HG02678 (cell line): ENCODE measurements at regions not wholly inside any gene's neighbourhood (a gene's known extent, or its start where the extent isn't known, plus 50 kb on each side); places are given as distances from the start of the nearest gene placed in this dataset.
"Not testable (repeated sequence)": the region's sequence is repeated elsewhere in the genome, so short reads cannot be mapped to it uniquely, and the experiment has no call there.

Experiments used
- ATAC-seq: cut with Tn5 transposase; IDR thresholded peaks from one replicate; pipeline ENCODE4 v1.9.1; 2021; ENCODE audit warnings: mild to moderate bottlenecking, moderate library complexity; ENCODE audit not compliant: unreplicated experiment

DNA sequence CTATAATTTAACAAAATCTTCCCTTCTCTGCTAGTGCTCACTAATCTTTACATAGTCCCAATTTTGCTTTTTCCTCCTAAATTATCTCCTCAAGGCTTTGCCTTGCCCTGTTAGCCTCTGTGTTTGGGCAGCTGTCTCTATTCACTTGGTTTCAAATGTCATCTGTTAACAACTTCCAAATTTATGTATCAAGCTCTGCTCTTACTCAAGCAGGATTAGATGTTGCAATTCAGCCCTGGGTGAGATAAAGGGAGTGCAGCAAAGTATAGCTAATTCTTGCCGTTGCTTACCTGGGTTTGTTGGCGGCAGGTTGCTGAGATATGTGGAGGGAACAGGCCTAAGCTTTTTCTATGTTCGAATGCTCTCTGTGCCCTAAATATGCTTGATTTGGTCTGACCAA, 483.8 kb downstream of the DMAC1 start:
- no peak for ATAC-seq

DNA sequence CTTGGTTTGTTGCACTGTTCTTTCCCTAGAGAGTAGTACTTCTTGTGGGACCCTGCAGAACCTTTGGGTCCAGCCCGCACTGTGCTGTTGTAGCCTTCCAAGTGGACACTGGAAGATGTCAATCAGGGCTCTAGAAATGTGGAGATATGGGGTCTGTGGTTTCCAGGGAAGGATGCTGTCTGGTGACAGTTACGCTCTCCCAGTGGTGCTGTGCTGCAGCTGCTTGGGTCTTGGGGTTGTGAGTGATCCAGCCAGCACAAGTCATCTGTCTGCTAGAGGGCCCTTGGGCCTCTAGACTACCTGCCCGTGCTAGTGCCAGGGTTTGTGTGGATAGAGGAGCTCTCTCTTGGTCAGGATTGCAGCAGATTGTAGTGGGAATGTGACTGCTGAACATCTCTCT, 484.5 kb downstream of the DMAC1 start:
- ATAC-seq = no peak

DNA sequence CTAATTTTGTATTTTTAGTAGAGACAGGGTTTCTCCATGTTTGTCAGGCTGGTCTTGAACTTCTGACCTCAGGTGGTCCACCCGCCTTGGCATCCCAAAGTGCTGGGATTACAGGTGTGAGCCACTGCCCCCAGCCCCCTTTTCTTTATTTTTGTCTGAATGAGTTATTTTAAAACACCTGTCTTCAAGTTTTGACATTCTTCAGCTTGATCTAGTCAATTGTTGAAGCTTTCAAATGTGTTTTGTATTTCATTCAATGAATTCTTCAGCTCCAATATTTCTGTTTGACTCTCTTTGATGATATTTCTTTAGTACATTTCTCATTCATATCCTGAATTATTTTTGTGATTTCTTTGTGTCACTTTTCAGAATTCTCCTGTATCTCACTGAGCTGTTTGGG, 486.2 kb downstream of the DMAC1 start:
- ATAC-seq = no peak

- not testable (repeated sequence) for ATAC-seq
Measured at GRCh38 chr9:7309051-7309450, 490.5 kb downstream of the DMAC1 start.

DNA sequence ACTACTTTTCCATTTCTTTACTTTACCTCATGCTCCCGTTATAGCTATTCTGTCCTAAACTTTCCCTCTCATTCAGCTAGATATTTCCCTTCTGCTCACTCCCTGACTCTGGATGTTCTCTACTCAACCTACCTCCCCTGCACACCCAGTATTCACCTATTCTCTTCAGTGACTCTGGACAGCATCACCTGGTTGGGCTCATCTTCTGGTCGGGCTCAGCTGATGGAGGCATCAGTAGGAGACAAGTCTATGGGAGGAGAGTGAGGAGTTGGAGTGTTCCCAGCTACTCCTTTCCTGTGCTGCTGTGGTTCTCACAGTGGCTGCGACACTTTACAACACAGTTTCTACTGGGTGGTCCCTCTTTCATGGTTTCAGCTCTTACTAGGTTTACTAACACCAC, 493.9 kb downstream of the DMAC1 start:
- ATAC-seq = no peak

GRCh38 chr9:7304627-7304995, 495.0 kb downstream of the DMAC1 start:
- ATAC-seq = no peak

DNA sequence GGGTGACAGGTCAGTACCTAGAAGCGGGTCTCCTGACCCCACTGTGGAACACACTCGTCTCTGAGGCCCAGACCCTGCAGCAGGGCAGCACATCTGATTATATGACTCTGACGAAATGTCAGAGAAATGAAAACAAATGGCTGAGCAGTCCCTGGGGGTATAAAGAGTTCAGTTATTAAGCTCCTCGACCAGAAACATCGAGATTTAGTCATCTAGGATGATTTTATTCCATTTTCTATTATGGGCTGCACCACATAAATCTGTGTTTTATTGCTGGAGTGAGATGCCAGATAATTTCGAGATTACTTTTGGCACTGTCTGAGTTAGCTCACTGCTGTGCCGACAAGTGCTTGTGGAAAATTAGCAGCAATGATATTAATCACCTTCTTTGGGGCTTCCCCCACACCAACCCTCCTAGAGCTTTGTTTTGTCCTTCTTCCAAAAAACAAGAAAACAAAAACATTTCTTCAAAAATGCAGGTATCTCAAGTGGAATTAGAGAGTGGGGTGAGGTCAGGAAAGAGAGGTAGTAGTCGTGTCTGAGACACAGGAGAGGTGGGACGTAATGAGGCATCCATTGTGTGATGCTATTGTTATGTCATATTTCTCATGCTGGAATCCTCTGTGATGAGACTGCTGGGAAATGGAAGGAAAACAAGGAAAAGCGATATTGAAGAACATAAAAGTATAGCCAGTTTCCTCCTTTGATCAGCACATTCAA, 495.5 kb downstream of the DMAC1 start:
- ATAC-seq = no peak

- peak; percentile 58 for ATAC-seq
Measured at GRCh38 chr9:7300484-7300883, 499.1 kb downstream of the DMAC1 start.

DNA sequence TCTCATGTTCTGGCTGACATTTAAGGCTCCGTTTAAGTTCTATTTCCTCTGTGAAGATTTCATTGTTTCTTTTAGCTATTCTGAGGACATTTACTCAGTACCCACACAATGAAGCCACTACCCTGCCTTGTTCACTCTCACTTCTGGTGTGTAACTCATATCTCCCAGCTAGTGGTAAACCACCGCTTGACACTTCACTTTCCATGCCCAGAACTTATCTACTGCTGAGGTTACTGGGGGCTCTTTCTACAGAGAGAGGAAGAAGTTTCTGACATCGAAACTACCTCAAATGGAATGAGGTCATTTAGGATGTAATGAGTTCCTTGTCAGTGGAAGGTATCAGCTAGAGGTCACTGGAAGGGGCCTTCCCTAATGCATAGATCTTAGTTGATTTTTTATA, 501.5 kb downstream of the DMAC1 start:
- ATAC-seq = peak; percentile 96

DNA sequence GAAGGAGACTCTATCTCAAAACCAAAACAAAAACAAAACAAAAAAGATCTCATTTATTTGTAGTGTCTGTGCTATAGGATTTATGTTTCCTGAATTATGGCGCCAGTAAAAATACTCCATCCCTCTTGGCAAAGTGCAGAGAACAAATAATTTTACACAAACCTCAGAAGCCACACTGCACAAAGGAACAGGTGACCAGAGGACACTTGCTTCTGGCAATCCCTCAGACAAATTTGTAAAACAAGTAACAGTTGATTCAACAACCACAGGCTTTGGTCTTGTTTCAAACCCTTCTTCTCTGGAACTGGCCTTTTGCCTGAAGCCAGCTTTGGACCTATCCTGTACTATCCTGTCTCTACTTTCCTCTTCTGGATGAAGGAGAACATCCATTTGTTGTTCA, 502.1 kb downstream of the DMAC1 start:
- ATAC-seq = no peak

DNA sequence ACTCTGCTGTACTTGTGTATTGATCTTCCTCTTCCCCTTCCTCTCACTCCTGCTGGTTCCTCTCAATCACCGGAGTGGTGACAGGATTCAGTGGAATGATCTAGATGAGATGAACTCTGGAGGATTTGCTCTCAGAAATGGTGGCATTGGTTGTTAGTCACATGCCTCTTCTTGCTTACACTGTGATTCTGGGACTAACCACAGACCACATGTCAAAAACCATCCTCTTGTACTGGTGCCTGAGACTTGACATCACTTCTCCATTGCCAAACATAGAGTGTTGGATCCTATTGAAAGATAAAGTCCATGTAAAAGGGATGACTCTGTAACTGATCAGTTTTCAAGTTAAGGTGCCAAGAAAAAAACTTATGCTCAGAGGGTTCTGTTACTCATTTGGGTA, 506.5 kb downstream of the DMAC1 start:
- no peak for ATAC-seq

DNA sequence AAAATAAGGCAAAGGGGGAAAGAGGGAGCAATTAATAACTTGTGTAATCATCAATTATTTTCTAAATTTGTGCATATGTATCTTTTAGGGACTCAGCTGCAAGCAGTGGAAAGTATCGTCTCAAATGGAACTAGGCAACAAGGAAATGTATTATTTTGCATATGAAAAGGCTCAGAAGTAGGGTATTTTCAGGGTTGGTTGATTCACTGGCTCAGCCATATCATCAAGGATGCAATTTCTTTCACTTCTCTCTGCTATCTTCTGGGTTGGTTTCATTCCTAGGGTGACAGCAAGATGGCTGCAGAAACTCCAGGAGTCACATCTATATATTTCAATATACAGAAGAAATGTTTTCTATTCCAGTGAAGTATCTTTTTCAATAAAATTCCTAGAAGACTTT, 509.8 kb downstream of the DMAC1 start:
- ATAC-seq = peak; percentile 58

GRCh38 chr9:7287986-7288385, 511.6 kb downstream of the DMAC1 start:
- no peak for ATAC-seq

DNA sequence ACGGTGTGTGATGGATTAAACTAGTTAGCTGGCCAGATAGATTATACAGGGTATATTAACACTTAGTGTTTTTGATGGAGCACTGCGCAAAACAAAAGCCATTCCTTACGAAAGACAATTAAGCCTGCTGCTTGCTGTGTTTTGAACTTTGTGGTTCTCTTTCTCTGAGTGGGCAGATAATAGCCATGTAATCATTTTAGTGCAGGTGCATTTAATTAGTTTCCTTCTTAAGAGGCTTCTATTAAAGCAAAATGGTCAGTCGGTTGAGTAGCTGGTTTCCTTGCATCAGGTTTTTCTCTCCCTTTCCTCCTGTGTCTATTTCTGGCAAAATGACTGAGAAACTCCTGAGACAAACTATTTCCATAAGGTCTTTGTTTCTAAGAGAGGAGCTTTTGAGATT, 512.5 kb downstream of the DMAC1 start:
- ATAC-seq = no peak

DNA sequence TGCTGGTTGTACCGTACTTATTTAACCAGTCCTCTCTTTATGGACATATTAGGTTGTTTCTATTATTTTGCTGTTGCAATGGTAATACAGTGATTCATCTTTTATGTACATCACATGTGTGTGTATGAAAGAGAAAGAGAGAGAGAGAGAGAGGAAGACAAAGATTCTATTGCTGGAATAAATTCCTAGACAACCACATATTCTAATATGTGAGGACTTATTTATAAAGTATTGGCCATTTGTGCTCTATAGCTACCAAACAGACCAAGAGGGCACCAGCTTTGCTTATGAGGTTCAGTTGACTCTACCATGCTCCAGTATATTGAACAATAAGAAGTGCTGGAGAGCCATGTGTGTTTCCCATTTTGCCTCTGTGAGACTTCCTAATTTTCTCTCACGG, 513.5 kb downstream of the DMAC1 start:
- no peak for ATAC-seq

DNA sequence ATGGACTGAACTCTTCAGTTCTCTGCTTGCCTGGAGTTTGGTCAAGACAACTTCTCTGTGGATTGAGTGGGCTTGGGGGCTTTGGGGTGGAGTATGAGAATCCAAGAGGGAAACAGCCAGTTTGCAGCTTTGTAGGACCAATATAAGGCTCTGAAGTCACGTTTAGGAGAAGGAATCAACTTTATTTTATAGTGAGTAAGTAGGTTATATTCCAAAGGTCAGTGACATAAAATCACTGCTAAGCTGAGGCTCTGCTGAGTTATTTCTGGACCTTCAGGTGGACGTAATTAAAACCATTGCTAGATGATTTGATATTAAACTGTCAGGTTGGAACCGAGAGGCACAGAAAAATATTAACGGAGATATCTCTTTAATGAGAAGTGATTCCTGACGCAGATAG, 514.4 kb downstream of the DMAC1 start:
- ATAC-seq = no peak

DNA sequence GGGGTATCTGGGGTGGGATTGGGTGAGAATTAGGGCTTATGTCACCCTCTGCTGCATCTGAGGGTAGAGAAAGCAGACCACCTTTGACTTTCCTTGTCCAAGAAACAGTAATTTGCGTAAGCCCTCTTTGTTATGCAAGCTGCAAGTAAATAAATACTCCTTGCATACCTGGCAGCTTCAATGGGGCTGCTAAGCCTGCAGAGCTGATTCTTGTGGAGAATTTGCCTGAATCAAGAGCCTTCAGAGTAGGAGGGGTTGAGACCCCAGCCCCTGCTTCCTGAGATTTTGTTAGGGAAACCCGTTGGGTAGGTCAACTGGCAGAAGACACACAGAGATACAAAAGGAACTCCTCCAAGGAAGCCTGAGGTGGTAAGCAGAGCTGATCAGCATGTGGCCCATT, 515.1 kb downstream of the DMAC1 start:
- ATAC-seq = no peak

GRCh38 chr9:7284117-7284516, 515.5 kb downstream of the DMAC1 start:
- ATAC-seq = no peak

GRCh38 chr9:7273575-7273974, 515.8 kb downstream of the KDM4C start:
- no peak for ATAC-seq

GRCh38 chr9:7266911-7267595, 509.3 kb downstream of the KDM4C start:
- ATAC-seq = no peak

DNA sequence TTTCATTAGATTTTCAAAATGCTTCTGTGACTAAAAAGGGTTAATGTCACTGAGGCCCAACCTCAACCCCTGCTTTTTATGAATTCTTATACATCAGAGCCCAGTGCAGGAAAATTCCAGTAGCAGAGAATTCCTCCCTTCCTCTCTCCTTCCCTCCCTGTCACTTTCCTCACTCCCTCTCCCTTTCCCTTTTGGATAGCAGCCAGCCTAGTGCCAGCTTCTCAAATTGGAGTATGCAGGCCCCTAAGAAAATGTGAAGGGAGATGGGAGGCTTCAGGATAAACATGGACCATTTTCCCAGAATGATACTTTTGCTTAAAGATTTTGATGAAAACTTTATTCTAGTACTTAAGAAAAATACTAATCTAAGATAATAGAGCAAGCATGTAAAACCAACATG, 507.4 kb downstream of the KDM4C start:
- ATAC-seq = no peak

- no peak for ATAC-seq
Measured at GRCh38 chr9:7259544-7260241, 501.9 kb downstream of the KDM4C start.
